ENCODE measurements at regions not wholly inside any gene's neighbourhood (a gene's known extent, or its start where the extent isn't known, plus 50 kb on each side); places are given as distances from the start of the nearest gene placed in this dataset.

DNA sequence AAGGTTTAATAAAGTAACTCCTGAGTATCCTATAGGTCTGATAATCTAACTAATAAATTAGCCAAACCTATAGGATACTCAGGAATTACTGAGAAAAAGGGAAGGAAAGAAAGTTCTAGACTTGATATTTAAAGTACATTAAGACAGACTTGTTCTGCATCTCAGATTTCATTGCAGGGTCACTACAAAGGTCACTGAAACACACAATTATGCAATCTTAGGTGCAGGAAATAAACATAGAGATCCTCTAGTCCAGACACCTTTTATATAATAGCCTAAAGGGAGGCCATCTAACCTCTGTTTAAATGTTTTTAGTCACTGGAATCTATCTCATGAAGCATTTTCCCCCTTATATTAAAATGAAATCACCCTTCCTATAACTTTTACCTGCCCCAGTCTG is 1215.7 kb downstream of the MAT2B start:
- no peak overlapping the region for H3K27ac ChIP-seq (ENCODE audit: low read depth, low read length)
- no peak overlapping the region for H3K4me2 ChIP-seq (ENCODE audit: insufficient read depth, low read length)
- no peak for DNase-seq (ENCODE audit: insufficient read length, low spot score, missing footprints)
- TF ChIP-seq, protein P1, sequence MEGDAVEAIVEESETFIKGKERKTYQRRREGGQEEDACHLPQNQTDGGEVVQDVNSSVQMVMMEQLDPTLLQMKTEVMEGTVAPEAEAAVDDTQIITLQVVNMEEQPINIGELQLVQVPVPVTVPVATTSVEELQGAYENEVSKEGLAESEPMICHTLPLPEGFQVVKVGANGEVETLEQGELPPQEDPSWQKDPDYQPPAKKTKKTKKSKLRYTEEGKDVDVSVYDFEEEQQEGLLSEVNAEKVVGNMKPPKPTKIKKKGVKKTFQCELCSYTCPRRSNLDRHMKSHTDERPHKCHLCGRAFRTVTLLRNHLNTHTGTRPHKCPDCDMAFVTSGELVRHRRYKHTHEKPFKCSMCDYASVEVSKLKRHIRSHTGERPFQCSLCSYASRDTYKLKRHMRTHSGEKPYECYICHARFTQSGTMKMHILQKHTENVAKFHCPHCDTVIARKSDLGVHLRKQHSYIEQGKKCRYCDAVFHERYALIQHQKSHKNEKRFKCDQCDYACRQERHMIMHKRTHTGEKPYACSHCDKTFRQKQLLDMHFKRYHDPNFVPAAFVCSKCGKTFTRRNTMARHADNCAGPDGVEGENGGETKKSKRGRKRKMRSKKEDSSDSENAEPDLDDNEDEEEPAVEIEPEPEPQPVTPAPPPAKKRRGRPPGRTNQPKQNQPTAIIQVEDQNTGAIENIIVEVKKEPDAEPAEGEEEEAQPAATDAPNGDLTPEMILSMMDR (IDR thresholded peaks at IDR 0.05; ENCODE audit: extremely low read depth, low read depth, low read length), result no peak
- no peaks in the 10 kb centered on the region for H3K4me1 ChIP-seq (ENCODE audit: insufficient read depth, low read length)
- no peak overlapping the region for H3K4me3 ChIP-seq (ENCODE audit: insufficient read depth, low read length)
- no peak overlapping the region for H2AFZ ChIP-seq (ENCODE audit: low read length)
- no peaks in the 10 kb centered on the region for H3K36me3 ChIP-seq (ENCODE audit: insufficient read depth, low read length)
- peaks cover 3% of the 10 kb centered on the region for H3K9me3 ChIP-seq (ENCODE audit: low read depth, low read length)
- H3K79me2 ChIP-seq (ENCODE audit: insufficient read depth, low read length), result no peaks in the 10 kb centered on the region
- no peaks in the 10 kb centered on the region for H3K27me3 ChIP-seq (ENCODE audit: insufficient read depth, low read length)
- H4K20me1 ChIP-seq (ENCODE audit: insufficient read depth, low read length), result no peaks in the 10 kb centered on the region

DNA sequence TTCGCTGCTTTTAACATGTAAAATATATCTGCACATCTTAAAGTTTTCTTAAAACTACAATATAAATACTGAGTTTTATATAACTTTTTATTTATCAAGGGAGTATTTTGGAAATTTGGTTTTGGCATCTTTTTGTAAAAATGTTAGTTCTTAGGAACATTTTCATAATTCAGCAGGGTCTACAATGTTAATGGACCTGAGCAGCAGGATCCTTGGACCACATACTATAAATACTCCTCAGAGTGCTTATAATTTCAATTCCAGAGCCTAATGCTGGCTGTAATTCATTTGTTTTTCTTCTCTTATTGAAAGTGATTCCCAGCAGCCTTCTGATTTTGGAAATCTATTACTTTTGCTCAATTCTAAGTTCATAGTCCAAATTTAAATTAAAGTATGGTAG is 1216.2 kb downstream of the MAT2B start:
- H3K79me2 ChIP-seq (ENCODE audit: insufficient read depth, low read length), result no peaks in the 10 kb centered on the region
- no peaks in the 10 kb centered on the region for H3K4me1 ChIP-seq (ENCODE audit: insufficient read depth, low read length)
- no peaks in the 10 kb centered on the region for H3K27me3 ChIP-seq (ENCODE audit: insufficient read depth, low read length)
- H3K4me3 ChIP-seq (ENCODE audit: insufficient read depth, low read length), result no peak overlapping the region
- TF ChIP-seq, protein P1 (IDR thresholded peaks at IDR 0.05; ENCODE audit: extremely low read depth, low read depth, low read length), result no peak
- no peak overlapping the region for H3K27ac ChIP-seq (ENCODE audit: low read depth, low read length)
- no peaks in the 10 kb centered on the region for H3K36me3 ChIP-seq (ENCODE audit: insufficient read depth, low read length)
- H4K20me1 ChIP-seq (ENCODE audit: insufficient read depth, low read length), result no peaks in the 10 kb centered on the region
- peaks cover 3% of the 10 kb centered on the region for H3K9me3 ChIP-seq (ENCODE audit: low read depth, low read length)
- H2AFZ ChIP-seq (ENCODE audit: low read length), result no peak overlapping the region
- no peak overlapping the region for H3K4me2 ChIP-seq (ENCODE audit: insufficient read depth, low read length)
- no peak for DNase-seq (ENCODE audit: insufficient read length, low spot score, missing footprints)

DNA sequence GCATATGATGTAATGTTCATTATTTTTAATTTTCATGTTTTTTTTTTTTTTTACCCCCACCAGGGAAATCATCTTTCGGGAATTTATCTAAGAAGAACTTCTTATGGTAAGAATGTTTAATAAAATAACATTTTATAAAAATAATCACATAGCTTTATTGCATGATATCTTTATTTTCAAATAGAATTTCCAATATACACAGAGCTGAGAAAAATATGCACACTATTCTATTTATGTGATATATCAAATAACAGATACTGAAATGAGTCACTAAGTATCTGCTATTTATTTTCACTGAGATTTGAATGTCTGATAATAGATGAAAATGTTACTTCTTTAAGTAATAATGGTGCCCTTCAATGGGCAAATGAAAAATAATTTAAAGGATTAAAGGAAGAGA is 1217.3 kb downstream of the MAT2B start:
- no peaks in the 10 kb centered on the region for H3K36me3 ChIP-seq (ENCODE audit: insufficient read depth, low read length)
- no peaks in the 10 kb centered on the region for H3K4me1 ChIP-seq (ENCODE audit: insufficient read depth, low read length)
- no peak overlapping the region for H2AFZ ChIP-seq (ENCODE audit: low read length)
- TF ChIP-seq, protein P1 (IDR thresholded peaks at IDR 0.05; ENCODE audit: extremely low read depth, low read depth, low read length), result no peak
- H3K27me3 ChIP-seq (ENCODE audit: insufficient read depth, low read length), result no peaks in the 10 kb centered on the region
- H4K20me1 ChIP-seq (ENCODE audit: insufficient read depth, low read length), result no peaks in the 10 kb centered on the region
- no peak overlapping the region for H3K4me2 ChIP-seq (ENCODE audit: insufficient read depth, low read length)
- H3K9me3 ChIP-seq (ENCODE audit: low read depth, low read length), result peaks cover 3% of the 10 kb centered on the region
- H3K79me2 ChIP-seq (ENCODE audit: insufficient read depth, low read length), result no peaks in the 10 kb centered on the region
- no peak overlapping the region for H3K4me3 ChIP-seq (ENCODE audit: insufficient read depth, low read length)
- DNase-seq (ENCODE audit: insufficient read length, low spot score, missing footprints), result no peak
- no peak overlapping the region for H3K27ac ChIP-seq (ENCODE audit: low read depth, low read length)

DNA sequence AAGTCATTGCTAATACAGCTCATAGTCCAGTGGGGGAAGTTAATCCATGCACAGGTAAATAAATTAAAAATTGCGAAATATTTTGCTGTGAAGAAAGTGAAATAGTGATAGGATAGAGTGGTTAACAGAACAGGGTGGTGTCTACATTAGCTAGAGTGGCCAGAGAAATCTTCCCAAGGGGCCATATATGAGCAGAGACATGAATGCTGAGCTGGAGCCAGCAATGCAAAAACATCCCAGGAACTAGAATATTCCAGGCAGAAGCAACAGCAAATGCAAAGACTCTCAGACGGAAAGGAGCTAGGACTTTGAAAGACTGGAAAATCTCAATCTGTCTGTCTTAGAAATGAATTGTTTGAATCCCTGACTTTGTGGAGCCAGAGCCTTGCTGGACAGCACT is 1221.6 kb downstream of the MAT2B start:
- TF ChIP-seq, protein P1 (IDR thresholded peaks at IDR 0.05; ENCODE audit: extremely low read depth, low read depth, low read length), result no peak
- Histone ChIP-seq H3K9me3 (ENCODE audit: low read depth, low read length) (no peaks in the 10 kb centered on the region), H3K4me2 (ENCODE audit: insufficient read depth, low read length) (no peak overlapping the region), H3K27ac (ENCODE audit: low read depth, low read length) (no peak overlapping the region), H3K79me2 (ENCODE audit: insufficient read depth, low read length) (no peaks in the 10 kb centered on the region), H3K4me1 (ENCODE audit: insufficient read depth, low read length) (no peaks in the 10 kb centered on the region), H3K27me3 (ENCODE audit: insufficient read depth, low read length) (no peaks in the 10 kb centered on the region), H2AFZ (ENCODE audit: low read length) (no peak overlapping the region), H4K20me1 (ENCODE audit: insufficient read depth, low read length) (no peaks in the 10 kb centered on the region), H3K4me3 (ENCODE audit: insufficient read depth, low read length) (no peak overlapping the region), H3K36me3 (ENCODE audit: insufficient read depth, low read length) (no peaks in the 10 kb centered on the region)
- DNase-seq (ENCODE audit: insufficient read length, low spot score, missing footprints), result no peak
